ENCODE measurements at regions not wholly inside any gene's neighbourhood (a gene's known extent, or its start where the extent isn't known, plus 50 kb on each side); places are given as distances from the start of the nearest gene placed in this dataset.
"Not testable (repeated sequence)": the region's sequence is repeated elsewhere in the genome, so short reads cannot be mapped to it uniquely, and the experiment has no call there.

DNA sequence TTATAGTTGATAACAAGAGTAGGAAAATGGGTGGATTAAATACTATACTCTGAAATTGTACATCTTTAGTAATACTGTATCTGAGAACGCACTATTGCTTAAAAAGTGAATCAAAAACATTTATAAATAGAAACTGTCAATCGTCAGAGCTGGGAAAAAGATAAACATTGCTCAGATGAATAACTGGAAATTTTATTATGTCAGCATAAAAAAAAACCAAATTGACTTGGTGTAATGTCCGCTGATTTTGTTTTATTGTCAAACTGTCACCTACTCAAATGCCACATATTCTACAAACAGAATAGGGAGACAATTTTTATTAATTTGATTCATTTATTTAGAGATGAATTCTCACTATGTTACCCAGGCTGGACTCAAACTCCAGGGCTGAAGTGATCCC, 109.3 kb upstream of the TMTC1 start:
- H3K4me1 Mint-ChIP-seq (ENCODE audit: low read depth): no peaks in the 10 kb centered on the region
- H3K9me3 Mint-ChIP-seq: peaks cover 2% of the 10 kb centered on the region
- H3K27ac Mint-ChIP-seq: no peak overlapping the region
- no peaks in the 10 kb centered on the region for H3K36me3 Mint-ChIP-seq (ENCODE audit: low read depth)
- DNase-seq: no peak
- no peaks in the 10 kb centered on the region for H3K27me3 Mint-ChIP-seq (ENCODE audit: low read depth)
- intact Hi-C loops (cut with micrococcal nuclease): loop anchor here (5.0 kb wide), 1 partner anchor 341 kb away; no protein-coding TSS in a partner anchor
- CTCF ChIA-PET: no interaction called here
- no peak overlapping the region for H3K4me3 Mint-ChIP-seq

DNA sequence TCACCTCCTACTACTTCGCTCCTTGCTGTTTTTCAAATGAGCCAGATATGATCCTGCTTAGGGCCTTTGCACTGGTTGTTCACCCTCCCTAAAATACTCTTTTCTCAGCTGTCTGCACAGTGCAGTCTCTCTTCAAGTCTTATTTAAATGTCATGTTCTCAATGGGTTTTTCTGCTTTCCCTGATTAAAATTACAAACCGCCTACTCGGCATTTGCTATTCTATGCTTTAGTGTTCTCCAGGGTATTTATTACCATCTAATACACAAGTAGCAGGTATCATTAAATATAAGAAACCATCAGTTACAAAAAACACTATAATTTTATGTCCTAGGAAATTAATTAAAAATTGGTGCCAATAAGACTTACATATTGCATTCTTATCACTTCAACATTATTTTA, 108.0 kb upstream of the TMTC1 start:
- no peak for DNase-seq
- no peak overlapping the region for H3K27ac Mint-ChIP-seq
- no peaks in the 10 kb centered on the region for H3K27me3 Mint-ChIP-seq (ENCODE audit: low read depth)
- H3K4me3 Mint-ChIP-seq: no peak overlapping the region
- H3K9me3 Mint-ChIP-seq: peaks cover 3% of the 10 kb centered on the region
- CTCF ChIA-PET: no interaction called here
- intact Hi-C loops (cut with micrococcal nuclease): loop anchor here (5.0 kb wide), 1 partner anchor 339 kb away; no protein-coding TSS in a partner anchor
- H3K36me3 Mint-ChIP-seq (ENCODE audit: low read depth): no peaks in the 10 kb centered on the region
- no peaks in the 10 kb centered on the region for H3K4me1 Mint-ChIP-seq (ENCODE audit: low read depth)

DNA sequence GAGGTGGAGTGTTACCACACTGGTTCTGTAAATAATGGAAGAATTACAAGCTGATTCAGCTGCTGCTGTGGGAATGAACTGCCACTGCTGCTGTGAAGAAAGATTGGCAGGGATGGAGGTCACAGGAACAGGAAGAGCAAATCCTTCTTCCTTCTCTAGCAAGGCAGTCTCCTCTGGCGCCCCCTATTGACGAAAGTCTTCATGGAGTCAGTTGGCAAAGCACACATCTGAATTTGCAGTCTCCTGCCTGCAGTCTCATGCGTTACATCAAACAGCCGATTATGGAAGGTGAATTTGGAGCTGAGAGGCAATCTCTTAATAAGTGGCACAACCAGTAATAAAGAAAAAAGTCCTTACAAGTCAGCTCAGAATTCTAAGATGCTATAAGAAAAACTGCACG, 106.0 kb upstream of the TMTC1 start:
- H3K27ac Mint-ChIP-seq: no peak overlapping the region
- DNase-seq: peak; percentile 52
- no peaks in the 10 kb centered on the region for H3K36me3 Mint-ChIP-seq (ENCODE audit: low read depth)
- no peak overlapping the region for H3K4me3 Mint-ChIP-seq
- intact Hi-C loops (cut with micrococcal nuclease): loop anchor here (5.0 kb wide), 1 partner anchor 337 kb away; no protein-coding TSS in a partner anchor
- no peaks in the 10 kb centered on the region for H3K27me3 Mint-ChIP-seq (ENCODE audit: low read depth)
- CTCF ChIA-PET: no interaction called here
- H3K4me1 Mint-ChIP-seq (ENCODE audit: low read depth): no peaks in the 10 kb centered on the region
- H3K9me3 Mint-ChIP-seq: peaks cover 5% of the 10 kb centered on the region

GRCh38 chr12:29888777-29889176, 105.0 kb upstream of the TMTC1 start:
- H3K4me1 Mint-ChIP-seq (ENCODE audit: low read depth): no peaks in the 10 kb centered on the region
- no peak overlapping the region for H3K27ac Mint-ChIP-seq
- CTCF ChIA-PET: no interaction called here
- intact Hi-C loops (cut with micrococcal nuclease): no loop called here
- no peaks in the 10 kb centered on the region for H3K36me3 Mint-ChIP-seq (ENCODE audit: low read depth)
- no peak for DNase-seq
- peaks cover 5% of the 10 kb centered on the region for H3K9me3 Mint-ChIP-seq
- no peak overlapping the region for H3K4me3 Mint-ChIP-seq
- no peaks in the 10 kb centered on the region for H3K27me3 Mint-ChIP-seq (ENCODE audit: low read depth)

DNA sequence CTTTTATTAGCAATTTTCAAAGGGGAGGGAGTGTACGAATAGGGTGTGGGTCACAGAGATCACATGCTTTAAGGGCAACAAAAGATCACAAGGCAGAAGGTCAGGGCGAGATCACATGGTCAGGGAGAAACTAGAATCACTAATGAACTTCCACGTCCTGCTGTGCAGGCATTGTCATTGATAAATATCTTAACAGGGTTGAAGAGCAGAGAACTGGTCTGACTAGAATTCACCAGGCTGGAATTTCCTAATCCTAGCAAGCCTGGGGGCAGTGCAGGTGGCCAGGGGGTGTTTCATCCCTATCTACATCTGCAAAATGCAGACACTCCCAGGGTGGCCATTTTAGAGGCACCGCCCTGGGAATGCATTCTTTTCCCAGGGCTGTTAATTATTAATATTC, 101.2 kb upstream of the TMTC1 start:
- CTCF ChIA-PET; H3K4me3 Mint-ChIP-seq; H3K36me3 Mint-ChIP-seq (ENCODE audit: low read depth); DNase-seq; H3K27me3 Mint-ChIP-seq (ENCODE audit: low read depth); H3K9me3 Mint-ChIP-seq; intact Hi-C loops (cut with micrococcal nuclease); H3K27ac Mint-ChIP-seq; H3K4me1 Mint-ChIP-seq (ENCODE audit: low read depth): not testable (repeated sequence)

DNA sequence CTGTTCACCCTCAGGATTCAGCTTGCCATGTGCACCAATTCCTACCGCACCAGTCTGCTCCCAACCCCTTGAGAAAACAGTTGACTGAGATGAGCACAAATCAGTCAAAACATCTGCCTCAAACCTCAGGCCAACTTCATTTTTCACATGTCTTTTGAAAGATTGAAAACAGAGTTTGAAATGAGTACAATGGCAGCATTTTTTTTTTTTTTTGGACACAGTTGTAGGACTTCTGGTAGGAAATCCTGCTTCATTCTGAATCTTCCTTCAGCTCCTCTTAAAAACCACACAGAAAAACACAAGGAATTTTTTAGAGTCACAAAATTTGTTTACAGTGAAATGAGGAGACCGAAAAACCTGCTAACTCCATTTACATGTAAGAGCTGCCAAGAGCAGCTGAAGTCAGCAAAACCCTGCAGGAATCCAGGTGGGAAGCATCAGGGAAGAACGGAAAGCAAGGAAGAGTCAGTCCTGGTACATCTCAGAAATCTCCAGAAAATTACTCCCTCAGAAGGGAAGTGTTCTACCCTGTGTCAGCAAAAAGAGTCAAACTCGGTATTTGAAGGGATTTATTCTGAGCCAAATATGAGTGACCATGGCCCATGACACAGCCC, 100.3 kb upstream of the TMTC1 start:
- H3K27ac Mint-ChIP-seq: no peak overlapping the region
- CTCF ChIA-PET: no interaction called here

DNA sequence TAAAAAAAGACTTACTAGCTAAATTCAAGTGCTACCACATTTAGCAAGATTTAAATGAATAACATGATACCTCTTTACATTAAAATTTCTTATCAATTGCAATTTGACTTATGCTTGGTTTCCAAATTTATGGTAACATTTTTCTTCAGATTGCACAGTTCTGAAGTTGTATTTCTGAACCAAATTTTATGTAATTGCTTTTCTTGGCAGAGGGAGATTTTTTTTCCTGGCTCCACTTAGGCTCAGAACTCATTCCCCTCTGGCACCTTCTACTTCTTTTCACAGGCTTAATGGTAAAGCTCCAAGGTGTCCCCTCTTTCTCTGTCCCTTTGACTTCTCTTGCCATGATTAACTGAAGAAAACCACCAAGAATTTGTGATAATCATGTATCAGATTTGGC, 99.8 kb upstream of the TMTC1 start:
- H3K9me3 Mint-ChIP-seq: peaks cover 5% of the 10 kb centered on the region
- H3K36me3 Mint-ChIP-seq (ENCODE audit: low read depth): no peaks in the 10 kb centered on the region
- H3K4me3 Mint-ChIP-seq: no peak overlapping the region
- intact Hi-C loops (cut with micrococcal nuclease): no loop called here
- DNase-seq: no peak
- H3K27me3 Mint-ChIP-seq (ENCODE audit: low read depth): no peaks in the 10 kb centered on the region
- no peaks in the 10 kb centered on the region for H3K4me1 Mint-ChIP-seq (ENCODE audit: low read depth)
- CTCF ChIA-PET: no interaction called here
- H3K27ac Mint-ChIP-seq: no peak overlapping the region

More for the DNA sequence above, 100.3 kb upstream of the TMTC1 start:
- peaks cover 5% of the 10 kb centered on the region for H3K9me3 Mint-ChIP-seq
- no peak overlapping the region for H3K4me3 Mint-ChIP-seq
- intact Hi-C loops (cut with micrococcal nuclease): no loop called here
- H3K36me3 Mint-ChIP-seq (ENCODE audit: low read depth): no peaks in the 10 kb centered on the region
- no peaks in the 10 kb centered on the region for H3K4me1 Mint-ChIP-seq (ENCODE audit: low read depth)
- DNase-seq: no peak
- no peaks in the 10 kb centered on the region for H3K27me3 Mint-ChIP-seq (ENCODE audit: low read depth)

DNA sequence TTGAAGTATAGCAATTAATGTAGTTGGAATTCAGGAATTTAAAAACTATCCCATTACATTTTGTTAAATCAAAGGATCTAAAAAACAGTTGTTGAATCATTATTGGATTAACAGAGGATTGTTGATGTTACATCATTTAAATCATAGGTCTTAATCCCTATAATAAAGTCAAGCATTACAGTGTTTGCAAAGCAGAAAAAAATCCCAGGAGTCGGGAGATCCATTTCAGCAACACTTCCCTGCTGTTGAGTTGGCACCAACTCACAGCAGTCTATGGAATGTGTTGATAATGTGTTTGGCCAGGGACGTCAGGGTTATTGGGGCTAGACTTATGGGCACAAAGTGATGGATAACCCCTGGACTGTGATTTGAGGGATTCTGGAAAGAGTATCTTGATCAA, 99.1 kb upstream of the TMTC1 start:
- Mint-ChIP-seq H3K36me3 (ENCODE audit: low read depth) (no peaks in the 10 kb centered on the region), H3K9me3 (peaks cover 3% of the 10 kb centered on the region), H3K27ac (no peak overlapping the region), H3K4me1 (ENCODE audit: low read depth) (no peaks in the 10 kb centered on the region), H3K27me3 (ENCODE audit: low read depth) (no peaks in the 10 kb centered on the region), H3K4me3 (no peak overlapping the region)
- CTCF ChIA-PET: no interaction called here
- DNase-seq: no peak
- intact Hi-C loops (cut with micrococcal nuclease): no loop called here

DNA sequence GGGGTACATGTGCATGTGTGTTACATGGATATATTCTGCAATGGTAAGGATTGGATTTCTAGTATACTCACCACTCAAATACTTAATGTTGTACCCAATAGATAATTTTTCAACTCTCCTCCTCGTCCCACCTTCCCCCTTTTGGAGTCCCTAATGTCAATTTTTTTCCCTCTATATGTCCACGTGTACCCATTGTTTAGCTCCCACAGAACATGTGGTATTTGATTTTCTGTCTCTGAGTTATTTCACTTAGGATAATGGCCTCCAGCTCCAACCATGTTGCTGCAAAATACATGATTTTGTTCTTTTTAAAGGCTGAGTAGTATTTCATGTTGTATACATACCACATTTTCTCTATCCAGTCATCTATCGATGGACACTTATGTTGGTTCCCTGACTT, 97.2 kb upstream of the TMTC1 start:
- H3K4me3 Mint-ChIP-seq: no peak overlapping the region
- no peak for DNase-seq
- CTCF ChIA-PET: no interaction called here
- no peaks in the 10 kb centered on the region for H3K36me3 Mint-ChIP-seq (ENCODE audit: low read depth)
- H3K27me3 Mint-ChIP-seq (ENCODE audit: low read depth): no peaks in the 10 kb centered on the region
- H3K27ac Mint-ChIP-seq: no peak overlapping the region
- intact Hi-C loops (cut with micrococcal nuclease): no loop called here
- peaks cover 3% of the 10 kb centered on the region for H3K9me3 Mint-ChIP-seq
- no peaks in the 10 kb centered on the region for H3K4me1 Mint-ChIP-seq (ENCODE audit: low read depth)

- intact Hi-C loops (cut with micrococcal nuclease): no loop called here
Observed at GRCh38 chr12:29879606-29880308, 96.0 kb upstream of the TMTC1 start.

GRCh38 chr12:29869946-29870345, 86.2 kb upstream of the TMTC1 start:
- Mint-ChIP-seq H3K36me3 (ENCODE audit: low read depth) (no peaks in the 10 kb centered on the region), H3K27me3 (ENCODE audit: low read depth) (no peaks in the 10 kb centered on the region), H3K9me3 (no peaks in the 10 kb centered on the region), H3K27ac (no peak overlapping the region), H3K4me3 (no peak overlapping the region), H3K4me1 (ENCODE audit: low read depth) (no peaks in the 10 kb centered on the region)
- intact Hi-C loops (cut with micrococcal nuclease): no loop called here
- CTCF ChIA-PET: no interaction called here
- DNase-seq: no peak

More at GRCh38 chr12:29879606-29880308, 96.0 kb upstream of the TMTC1 start:
- no peak for DNase-seq
- peaks cover 5% of the 10 kb centered on the region for H3K9me3 Mint-ChIP-seq
- no peak overlapping the region for H3K4me3 Mint-ChIP-seq
- CTCF ChIA-PET: no interaction called here
- no peaks in the 10 kb centered on the region for H3K36me3 Mint-ChIP-seq (ENCODE audit: low read depth)
- H3K4me1 Mint-ChIP-seq (ENCODE audit: low read depth): no peaks in the 10 kb centered on the region
- no peak overlapping the region for H3K27ac Mint-ChIP-seq
- H3K27me3 Mint-ChIP-seq (ENCODE audit: low read depth): no peaks in the 10 kb centered on the region

- intact Hi-C loops (cut with micrococcal nuclease): no loop called here
- Mint-ChIP-seq H3K4me1 (ENCODE audit: low read depth) (no peaks in the 10 kb centered on the region), H3K4me3 (no peak overlapping the region), H3K27me3 (ENCODE audit: low read depth) (no peaks in the 10 kb centered on the region), H3K27ac (no peak overlapping the region), H3K9me3 (no peaks in the 10 kb centered on the region), H3K36me3 (ENCODE audit: low read depth) (no peaks in the 10 kb centered on the region)
- DNase-seq: no peak
- CTCF ChIA-PET: interaction anchor here (0.5 kb wide), 1 partner anchor 86 kb away, joined by 3 read pairs; no protein-coding TSS in a partner anchor
Observed at GRCh38 chr12:29867823-29868222, 84.1 kb upstream of the TMTC1 start.

- no peak overlapping the region for H3K4me3 Mint-ChIP-seq
- peaks cover under 1% of the 10 kb centered on the region for H3K9me3 Mint-ChIP-seq
- H3K36me3 Mint-ChIP-seq (ENCODE audit: low read depth): no peaks in the 10 kb centered on the region
- intact Hi-C loops (cut with micrococcal nuclease): no loop called here
- no peaks in the 10 kb centered on the region for H3K27me3 Mint-ChIP-seq (ENCODE audit: low read depth)
- CTCF ChIA-PET: no interaction called here
- no peak for DNase-seq
- no peaks in the 10 kb centered on the region for H3K4me1 Mint-ChIP-seq (ENCODE audit: low read depth)
- no peak overlapping the region for H3K27ac Mint-ChIP-seq
Observed at GRCh38 chr12:29863665-29864064, 79.9 kb upstream of the TMTC1 start.
